ENCODE measurements at regions not wholly inside any gene's neighbourhood (a gene's known extent, or its start where the extent isn't known, plus 50 kb on each side); places are given as distances from the start of the nearest gene placed in this dataset.

DNA sequence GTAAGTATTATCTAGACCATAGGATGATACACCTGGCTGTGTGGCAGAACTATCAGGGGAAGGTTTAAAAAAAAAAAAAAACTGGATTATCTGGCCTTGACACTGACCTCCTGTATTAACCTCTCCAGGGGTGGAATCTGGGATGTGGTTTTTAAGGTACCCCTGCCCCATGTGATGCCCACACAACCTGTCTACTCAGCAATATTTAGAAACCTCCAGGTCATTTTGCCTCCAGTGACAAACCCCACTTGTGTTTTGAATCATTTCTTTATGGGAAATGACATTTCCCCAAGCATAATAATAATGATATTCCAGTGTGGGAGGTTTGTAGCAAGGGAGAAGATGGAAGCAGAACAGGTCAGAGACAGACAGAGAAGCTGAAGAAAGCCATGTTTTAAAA is 179.1 kb downstream of the RSL24D1 start:
- FAIRE-seq = no peak

DNA sequence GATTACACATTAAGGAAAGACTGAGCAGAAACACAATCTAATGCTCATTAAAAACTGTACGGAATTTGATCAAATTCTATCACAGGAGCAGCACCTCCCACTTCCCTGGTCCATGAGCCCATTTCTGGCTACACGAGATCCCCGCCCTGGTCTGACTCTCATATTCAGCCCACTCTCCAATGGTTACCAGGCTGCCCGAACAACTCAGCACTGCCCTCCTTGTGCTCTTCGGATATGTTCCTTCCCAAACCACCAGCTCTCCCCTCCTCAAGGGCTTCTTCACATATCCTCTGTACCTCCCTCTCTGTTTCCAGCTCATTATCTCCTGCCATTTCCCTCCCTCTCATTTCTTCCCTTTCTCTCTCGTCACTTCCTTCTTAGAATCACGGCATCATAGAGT is 180.5 kb downstream of the RSL24D1 start:
- FAIRE-seq = no peak

DNA sequence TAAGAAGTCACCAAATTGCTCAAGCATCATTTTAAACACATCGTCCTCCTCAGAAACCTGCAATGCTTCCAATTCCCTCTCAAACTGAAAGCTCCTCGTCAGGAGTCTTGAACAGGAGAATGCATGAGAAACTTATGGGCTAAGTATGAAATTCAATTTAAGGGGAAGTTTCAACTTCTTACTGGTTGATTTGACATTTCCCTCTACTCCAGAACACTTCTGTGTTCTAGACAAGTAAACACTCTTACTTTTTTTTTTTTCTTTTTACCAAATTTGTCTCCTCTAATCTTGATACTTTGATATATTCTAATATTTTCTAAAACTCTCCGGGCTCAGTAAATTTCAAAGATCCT is 181.7 kb downstream of the RSL24D1 start:
- FAIRE-seq = no peak

DNA sequence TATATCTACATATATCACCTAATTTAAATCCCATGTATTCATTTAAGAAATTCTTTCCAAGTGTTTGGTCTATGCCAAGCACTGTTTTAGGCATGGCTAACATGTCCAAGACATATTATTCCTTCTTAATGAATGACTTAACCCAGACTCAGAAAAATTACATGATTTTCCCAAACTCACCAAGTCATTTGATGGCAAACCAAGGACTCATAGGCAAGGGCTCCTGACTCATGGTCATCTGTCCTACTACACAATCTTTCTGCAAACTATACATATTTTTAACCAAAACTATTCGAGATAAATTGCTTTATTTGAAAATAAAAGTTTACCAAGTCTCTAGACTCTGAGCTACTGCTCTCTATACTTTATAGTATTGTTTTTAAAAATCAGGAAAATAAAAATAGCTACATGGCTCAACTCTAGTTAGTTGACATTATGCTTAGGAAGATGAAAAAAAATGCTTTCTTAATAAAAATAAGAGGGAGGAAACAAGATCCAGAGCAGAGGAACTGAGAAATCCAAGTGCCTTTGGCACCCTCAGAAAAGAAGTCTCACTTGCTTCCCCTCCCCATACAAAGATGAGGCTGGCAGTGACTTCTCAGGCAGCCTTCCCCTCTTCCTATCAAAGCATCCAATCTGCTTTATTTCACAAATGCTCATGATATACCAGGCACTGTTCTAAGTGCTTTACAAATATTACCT is 182.2 kb downstream of the RSL24D1 start:
- no peak for FAIRE-seq

DNA sequence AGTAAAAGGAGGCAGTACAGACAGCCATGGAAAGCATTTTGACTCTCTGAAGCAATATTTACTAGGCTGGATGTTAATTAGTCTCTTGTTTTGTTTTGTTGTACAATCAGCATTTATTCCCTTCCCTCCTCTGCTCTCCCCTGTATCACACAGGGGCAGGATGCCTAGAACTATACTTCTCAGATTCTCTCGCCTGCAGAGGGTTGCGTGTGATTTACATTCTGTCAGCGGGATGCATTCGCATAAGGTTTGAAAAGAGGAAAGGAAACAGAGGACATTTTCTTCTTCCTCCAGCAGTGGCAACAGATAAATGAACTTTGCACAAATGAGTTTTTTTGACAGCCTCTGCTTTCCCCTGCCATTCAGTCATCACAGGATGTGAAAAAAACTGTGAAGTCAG is 188.3 kb downstream of the RSL24D1 start:
- no peak for FAIRE-seq

DNA sequence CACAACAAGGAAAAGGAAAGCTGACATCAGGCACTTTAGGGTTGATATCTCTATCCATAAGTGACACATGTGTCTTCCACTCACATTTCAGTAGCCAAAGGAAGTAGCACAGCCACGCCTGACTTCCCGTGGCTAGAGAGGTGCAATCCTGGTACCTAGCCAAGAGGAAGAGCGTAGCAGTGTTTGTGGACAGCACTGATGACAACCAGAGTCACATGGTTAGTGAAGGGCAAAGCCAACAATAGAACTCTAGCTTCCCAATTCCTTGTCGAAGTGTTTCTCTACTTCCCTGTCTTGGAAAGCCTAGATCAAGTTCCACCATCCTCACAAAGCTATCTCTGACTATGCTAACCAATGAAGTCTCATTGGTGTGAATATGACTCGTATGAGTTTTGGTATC is 189.2 kb downstream of the RSL24D1 start:
- FAIRE-seq = no peak

DNA sequence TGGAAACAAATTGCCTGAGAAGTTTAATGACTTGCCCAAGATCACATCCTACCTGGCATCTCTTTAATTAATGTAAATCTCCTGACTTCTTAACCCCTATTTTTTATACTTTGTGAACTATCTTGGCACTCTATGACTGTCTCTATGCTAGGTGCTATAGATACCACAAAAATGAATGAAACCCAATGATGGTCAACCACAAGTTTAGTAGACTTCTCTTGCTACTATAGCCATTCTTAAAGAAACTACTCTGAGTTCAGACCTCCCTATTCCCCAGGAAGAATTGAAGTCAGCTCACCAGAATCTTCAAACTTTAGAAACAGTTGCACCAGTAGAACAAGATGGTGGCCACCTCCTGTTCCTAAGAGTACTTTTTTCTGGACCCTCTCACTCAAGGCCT is 191.1 kb downstream of the RSL24D1 start:
- no peak for FAIRE-seq

DNA sequence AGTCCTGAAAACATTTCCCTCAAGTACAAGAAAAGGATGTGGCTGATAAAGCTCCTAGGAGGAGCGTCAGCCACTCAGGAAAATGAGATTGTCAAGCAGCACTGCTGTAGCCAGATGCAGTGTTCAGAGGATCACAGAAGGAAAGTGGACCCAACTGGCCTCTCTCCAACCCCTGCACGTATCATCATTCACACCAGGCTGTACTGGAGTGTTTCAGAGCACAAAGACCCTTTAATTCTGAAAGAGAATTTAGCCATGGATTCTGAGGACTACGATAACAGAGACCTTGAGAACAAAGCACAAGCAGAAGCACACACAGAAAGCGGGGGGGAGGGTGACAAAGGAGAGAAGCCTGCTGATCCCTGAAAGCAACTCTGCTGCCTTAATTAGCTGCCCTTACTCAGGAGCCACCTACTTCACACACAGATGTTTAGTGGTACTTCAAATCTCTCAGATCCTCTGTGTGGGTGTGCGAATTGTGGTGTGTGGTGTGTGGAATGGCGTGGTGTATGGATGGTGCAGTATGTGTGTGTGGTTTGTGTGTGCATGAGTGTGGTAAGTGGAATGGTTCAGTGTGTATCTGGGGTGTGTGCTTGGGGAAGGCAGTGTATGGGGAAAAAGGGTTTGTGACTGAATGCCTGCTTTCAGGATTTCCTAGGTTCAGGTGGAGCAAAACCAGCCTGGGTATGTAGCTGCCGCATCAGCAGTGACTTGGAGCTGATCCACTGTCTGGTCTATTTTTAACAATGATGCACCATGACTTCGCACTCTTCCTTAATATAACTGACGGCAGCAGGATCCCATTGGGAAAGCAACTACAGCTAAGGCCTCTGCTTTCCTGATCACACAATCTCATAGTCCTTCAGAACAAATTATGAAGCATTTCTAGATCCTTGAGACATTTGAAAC is 192.5 kb downstream of the RSL24D1 start:
- FAIRE-seq = no peak

DNA sequence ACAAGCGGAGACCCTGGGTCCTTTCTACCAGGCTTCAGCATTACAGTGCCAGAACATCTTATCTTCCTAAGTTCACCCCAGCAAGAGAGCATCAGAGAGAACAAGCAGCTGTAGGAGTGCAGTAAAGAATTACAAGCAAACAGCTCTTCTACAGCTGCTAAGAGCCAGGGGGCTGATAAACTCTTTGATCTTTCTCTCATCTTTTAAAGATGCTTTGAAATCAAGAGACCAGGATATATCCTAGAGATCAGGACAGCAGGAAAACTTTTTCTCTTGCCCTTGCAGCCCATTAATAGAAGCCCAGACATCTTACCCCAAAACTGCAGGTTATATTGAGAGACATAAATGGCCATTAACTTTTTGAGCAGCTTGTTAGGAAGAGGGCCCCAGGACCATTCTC is 198.1 kb downstream of the RSL24D1 start:
- no peak for FAIRE-seq

DNA sequence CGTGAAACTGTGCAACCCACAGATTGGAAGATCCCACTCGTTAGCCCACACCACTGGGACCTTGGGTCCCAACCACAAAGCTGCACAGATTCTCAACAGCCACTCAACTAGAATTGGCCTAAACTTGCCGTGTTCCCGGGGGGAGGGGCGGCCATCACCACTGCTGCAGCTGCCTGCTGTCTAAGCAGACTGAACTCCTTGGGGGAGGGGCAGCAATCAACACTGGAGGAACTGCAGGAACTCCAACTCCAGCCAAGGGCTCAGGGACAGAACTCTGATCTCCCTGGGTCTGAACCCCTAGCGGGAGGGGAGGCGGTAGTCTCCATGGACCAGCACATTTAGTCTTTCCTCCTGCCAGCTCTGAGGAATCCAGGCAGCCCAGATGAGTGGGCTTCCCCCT is 205.9 kb downstream of the RSL24D1 start:
- FAIRE-seq = no peak

DNA sequence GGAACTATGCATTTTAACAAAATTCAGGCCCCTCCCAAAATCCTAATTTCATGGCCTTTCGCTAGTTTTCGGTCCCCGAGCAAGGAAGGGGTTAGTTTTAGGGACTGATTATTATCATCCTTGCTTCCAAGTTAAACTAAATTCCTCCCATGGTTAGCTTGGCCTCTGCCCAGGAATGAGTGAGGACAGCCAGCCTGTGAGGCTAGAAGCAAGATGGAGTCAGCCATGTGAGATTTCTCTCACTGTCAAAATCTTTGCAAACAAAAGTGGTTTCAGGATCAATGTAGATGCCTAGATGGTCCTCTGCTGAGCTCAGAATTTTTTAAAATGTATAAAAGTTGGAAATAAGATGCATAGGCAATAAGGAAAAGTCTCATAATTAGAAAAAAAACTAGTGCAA is 208.9 kb downstream of the RSL24D1 start:
- no peak for FAIRE-seq

DNA sequence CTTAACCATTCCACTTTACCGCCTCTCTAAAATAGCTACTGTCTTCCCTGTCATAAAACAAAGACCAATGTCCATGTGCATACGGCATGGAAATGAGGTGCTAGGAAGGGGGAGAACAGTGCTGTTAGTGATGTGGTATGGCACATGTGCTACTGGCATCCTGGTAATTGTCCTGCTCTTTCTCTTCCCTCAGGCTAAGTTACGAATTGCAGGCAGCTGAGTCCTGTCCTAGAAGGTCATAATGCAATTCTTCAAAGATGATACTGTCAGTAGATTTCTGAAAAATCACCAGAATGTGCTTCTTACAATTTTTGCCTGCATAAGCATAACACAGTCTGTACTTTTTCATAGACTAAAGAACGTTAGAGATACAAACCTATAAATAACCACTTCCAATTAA is 216.8 kb downstream of the RSL24D1 start:
- FAIRE-seq = no peak

DNA sequence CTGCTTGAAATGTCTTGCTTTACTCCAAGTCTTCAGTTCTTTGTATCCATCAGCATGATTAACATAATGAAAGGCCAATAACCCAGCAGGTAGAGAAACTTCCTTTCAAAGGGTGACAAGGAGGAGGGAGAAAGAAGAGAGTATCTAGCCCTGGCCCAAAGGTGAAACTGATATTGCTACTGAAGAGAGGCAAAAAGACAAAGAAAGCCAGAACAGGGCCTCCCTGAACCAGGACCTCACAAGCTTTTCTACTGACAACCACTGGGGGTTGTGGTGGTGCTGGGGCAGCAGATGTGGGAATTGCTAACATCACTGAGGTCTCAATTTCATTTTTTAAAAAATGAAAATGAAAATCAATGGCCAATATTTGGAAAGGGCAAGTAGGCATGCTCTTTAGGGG is 234.1 kb downstream of the RSL24D1 start:
- FAIRE-seq = no peak

DNA sequence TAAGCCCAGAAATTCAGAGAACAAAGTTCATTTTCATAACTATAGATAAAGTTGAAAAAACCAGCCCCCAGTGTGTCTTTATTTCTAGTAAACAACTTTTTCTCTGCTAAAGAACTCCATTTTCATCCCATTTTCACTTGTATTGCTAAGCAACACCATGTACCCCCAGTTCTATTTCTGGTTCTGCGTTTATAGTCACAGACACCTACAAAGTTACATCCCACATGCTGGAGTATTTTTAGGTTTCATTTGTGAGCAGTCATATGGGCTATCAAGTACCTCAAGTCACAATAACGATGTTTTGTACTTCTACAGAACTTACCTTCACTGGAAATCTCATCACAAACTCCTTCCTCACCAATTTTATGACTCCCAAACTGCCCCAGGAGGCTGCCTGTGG is 236.5 kb downstream of the RSL24D1 start:
- no peak for FAIRE-seq

DNA sequence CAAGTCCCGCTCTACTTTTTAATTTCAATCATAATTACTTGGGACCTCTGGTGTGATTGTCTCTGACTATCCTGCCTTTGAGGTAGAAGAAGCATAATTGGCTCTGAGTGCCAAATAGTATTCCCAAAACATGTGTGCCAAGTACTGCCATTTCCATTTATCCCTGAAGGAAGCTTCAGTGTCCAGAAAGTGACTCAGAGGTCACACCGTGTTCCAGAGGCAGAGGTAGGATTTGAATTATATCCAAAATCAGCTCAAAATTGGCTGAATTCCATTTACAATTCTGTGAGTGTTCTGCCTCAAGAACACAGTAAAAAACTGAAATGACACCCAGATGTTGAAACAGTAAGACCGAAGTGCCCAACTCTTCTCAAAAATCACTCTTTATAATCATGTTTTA is 255.3 kb downstream of the RSL24D1 start:
- no peak for FAIRE-seq

DNA sequence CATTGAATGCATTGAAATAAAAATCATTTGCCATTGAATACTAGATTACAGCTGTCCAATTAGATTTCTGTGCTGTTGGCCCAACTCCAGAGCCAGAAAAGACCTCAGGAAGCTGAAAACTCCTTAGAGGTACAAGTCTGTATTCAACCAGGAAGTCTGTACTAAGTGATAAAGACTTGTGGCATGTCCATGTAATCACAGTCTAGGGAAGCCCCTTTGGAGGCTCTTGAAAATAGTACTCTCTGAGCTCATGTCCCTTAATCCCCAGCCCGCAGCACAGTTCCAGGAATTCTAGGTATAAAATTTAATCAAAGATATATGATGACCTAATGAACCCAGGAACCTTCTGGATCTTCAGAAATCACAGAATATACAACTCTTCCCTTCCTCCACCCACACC is 279.4 kb downstream of the RSL24D1 start:
- FAIRE-seq = no peak

DNA sequence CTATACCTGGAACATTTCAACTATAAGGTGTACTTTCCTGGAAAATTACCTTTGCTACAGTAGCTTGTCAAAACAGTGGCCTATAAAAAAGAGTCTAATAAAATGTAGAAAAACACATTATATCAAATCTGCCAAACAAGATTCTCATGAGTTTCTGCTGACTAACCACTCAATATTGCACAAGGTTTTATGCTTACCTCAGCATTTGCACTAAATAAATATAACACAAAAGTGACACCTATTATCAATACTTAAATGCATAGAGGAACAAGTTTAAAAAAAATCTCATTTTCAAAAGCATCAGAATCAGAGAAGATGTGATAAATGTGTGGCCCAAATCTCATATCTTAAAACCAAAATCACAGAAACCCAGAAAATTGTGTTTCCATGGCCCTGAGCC is 281.4 kb downstream of the RSL24D1 start:
- no peak for FAIRE-seq

DNA sequence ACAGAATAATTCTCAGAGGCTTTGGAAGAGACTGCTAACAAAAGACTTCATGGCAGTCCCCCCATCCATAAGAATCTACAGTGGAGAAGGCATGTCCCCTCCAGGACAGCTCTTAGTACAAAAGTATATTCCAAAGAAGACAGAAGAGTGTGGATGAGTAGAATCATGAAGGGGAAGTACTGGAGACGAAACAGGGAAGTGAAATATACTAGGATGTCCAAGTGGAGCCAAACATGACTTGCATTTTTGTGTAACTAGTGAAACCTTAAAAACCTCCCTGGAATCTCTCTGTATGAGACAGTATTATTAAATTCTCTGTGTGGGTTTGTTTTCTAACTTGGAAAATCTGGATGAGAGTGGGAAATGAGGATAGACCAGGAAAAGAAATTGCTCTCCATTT is 312.4 kb downstream of the RSL24D1 start:
- FAIRE-seq = no peak

DNA sequence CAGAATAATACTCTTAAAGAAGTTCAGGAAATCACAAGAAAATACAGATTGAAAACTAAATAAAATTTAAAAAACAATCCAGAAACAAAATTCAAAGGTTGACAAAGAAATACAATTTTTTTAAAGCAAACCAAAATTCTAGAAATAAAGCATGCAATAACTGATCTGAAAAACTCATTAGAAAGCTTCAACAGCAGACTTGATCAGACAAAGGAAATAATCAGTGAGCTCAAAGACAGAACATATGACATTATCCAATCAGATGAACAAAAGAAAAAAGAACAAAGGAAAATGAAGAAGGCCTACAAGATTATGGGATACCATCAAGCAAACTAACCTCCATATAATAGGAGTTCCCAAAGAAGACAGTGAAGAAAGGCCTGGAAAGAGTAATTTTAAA is 336.8 kb downstream of the RSL24D1 start:
- peak; percentile 8 for FAIRE-seq

DNA sequence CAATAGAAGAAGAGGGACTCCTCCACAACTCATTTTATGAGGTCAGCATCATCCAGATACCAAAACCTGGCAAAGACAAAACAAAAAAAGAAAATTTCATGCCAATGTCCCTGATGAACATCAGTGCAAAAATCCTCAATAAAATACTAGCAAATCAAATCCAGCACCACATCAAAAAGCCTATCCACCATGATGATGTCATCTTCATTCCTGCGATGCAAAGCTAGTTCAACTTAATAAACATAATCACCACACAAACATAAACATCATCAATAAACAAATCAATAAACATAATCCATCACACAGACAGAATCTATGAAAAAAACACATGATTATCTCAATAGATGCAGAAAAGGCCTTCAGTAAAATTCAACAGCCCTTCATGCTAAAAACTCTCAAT is 342.1 kb downstream of the RSL24D1 start:
- FAIRE-seq = no peak

DNA sequence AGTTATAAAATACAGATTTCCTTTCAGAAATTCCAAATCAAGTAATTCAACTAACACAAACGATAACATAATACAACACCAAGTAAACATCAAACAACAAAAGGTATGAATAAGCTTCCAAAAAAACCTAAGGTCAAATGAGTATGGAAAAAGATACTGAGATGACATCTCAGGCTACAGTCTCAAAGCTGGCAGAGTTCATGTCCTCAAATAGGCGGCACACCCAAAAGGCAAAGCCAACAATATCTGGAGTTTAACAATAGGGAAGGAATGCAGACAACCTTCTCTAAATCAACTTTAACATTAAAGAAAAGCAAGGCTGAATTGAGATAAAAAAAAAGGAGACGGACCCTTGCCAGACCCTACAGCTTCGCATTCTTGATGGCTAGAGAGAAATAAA is 346.6 kb downstream of the RSL24D1 start:
- no peak for FAIRE-seq

DNA sequence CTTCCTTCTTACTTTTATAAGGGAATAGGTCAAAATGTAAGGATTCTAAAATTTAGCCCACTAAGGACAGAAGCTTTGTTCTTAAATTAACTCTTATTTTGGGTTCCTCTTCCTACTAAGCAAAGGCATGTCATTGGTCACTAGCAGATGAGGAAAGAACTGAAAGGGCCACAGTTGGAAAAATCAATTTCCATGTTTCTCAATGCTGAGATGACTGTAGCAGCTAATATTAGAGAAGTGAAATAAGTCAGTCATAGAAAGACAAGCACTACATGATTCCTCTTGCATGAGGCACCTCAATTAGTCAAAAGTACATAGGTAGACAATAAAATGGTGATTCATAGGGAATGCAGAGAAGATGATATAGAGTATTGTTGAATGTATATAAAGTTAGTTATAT is 353.7 kb downstream of the RSL24D1 start:
- FAIRE-seq = no peak

DNA sequence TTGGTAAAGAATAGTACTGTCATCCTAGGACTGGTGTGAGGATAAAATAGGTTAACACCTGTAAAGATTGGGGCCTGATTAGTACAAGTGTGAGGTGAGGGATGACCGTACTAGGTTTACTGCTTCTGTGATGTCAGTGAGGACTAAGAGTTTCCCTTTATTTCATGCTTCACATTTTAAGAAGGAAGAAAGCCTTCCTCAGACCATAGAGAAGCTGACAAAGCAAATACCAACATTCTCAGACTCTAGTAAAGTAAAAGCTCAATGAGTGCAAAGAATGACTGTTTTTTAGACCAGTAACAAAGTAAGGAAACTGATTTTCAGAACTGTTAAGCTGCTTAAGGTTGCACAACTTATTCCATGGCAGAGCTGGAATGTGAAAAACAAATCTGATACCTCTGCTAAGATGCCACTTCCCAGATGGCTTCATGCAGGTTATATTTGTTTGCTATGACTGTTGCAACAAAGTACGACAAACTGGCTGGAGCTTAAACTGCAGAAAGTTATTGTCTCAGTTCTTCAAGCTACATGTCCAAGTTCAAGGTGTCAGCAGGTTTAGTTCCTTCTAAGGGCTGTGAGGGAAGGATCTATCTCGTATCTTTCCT is 354.9 kb downstream of the RSL24D1 start:
- no peak for FAIRE-seq
